ENCODE measurements at regions not wholly inside any gene's neighbourhood (a gene's known extent, or its start where the extent isn't known, plus 50 kb on each side); places are given as distances from the start of the nearest gene placed in this dataset.

DNA sequence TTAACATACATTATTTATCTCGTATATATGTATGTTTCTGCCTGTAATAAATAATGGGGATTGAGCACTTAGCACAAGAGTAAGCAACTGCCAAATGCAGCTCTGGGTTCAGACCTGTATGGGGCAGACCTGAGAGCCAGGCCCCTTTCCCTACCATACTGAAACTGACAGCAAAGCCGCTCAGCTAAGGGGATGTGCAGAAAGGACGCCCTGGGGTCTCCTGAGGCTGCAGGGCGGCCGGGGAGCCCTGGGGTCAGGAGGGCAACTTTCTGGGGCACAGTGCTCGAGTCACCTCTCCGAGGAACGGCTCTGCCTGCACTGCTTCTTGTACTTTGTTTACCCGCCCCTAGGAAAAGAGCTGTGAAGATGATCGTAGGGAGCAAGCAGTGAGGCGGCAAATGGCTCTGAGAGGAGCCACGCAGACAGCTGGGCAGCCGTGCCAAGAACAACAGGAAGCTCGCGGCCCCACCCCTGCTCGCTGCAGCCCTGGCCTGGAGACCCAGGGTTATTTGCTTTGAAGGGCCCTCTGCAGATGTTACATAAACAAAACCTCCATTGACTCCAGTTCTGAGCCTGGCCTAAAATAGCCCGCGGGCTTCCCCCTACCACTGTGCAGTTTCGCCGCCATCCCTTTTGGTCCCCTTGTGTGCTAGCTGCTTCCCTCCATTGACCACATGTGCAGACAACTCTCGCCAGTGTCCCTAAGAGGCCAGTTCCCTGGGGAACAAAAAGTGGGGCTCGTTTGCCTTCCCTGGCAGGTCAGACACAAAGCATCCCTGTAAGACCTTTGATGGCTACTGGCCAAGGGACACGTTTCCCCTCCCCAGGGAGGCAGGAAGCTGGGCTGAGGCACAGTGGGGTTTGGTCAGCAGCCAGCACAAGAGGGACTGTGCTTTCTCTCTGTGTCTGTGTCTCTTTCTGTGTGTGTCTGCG, 111.3 kb upstream of the LNX1 start:
- TF ChIP-seq POLR2AphosphoS5 (IDR thresholded peaks at IDR 0.05; ENCODE audit: low read depth, low read length): no peak
- TF ChIP-seq, protein P1, sequence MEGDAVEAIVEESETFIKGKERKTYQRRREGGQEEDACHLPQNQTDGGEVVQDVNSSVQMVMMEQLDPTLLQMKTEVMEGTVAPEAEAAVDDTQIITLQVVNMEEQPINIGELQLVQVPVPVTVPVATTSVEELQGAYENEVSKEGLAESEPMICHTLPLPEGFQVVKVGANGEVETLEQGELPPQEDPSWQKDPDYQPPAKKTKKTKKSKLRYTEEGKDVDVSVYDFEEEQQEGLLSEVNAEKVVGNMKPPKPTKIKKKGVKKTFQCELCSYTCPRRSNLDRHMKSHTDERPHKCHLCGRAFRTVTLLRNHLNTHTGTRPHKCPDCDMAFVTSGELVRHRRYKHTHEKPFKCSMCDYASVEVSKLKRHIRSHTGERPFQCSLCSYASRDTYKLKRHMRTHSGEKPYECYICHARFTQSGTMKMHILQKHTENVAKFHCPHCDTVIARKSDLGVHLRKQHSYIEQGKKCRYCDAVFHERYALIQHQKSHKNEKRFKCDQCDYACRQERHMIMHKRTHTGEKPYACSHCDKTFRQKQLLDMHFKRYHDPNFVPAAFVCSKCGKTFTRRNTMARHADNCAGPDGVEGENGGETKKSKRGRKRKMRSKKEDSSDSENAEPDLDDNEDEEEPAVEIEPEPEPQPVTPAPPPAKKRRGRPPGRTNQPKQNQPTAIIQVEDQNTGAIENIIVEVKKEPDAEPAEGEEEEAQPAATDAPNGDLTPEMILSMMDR (IDR thresholded peaks at IDR 0.05): no peak; the same call in 1 of the 2 replicates

Data from Panc1 (cell line).